NCI-H1417 treated with DMSO at 0.1 percent for 48 hours (cell line): ENCODE measurements at regions not wholly inside any gene's neighbourhood (a gene's known extent, or its start where the extent isn't known, plus 50 kb on each side); places are given as distances from the start of the nearest gene placed in this dataset.
A peak's percentile ranks its signal among the peaks of the same experiment; 100 is the strongest.
"Not testable (repeated sequence)": the region's sequence is repeated elsewhere in the genome, so short reads cannot be mapped to it uniquely, and the experiment has no call there.

Experiments used
- DNase-seq: peaks from one replicate; lab custom pipeline; 2025; lab: John Stamatoyannopoulos, UW

GRCh38 chr21:22280851-22281250 is 1282.6 kb downstream of the NCAM2 start:
- DNase-seq: no peak

GRCh38 chr21:22288885-22289499 is 1290.8 kb downstream of the NCAM2 start:
- no peak for DNase-seq

GRCh38 chr21:22292144-22292543 is 1293.9 kb downstream of the NCAM2 start:
- DNase-seq: no peak

- DNase-seq: no peak
These were observed 1299.4 kb downstream of the NCAM2 start for GRCh38 chr21:22297575-22297974.

GRCh38 chr21:22311741-22312462 is 1313.7 kb downstream of the NCAM2 start:
- no peak for DNase-seq

- no peak for DNase-seq
These were observed 1316.8 kb downstream of the NCAM2 start for GRCh38 chr21:22314963-22315362.

DNA sequence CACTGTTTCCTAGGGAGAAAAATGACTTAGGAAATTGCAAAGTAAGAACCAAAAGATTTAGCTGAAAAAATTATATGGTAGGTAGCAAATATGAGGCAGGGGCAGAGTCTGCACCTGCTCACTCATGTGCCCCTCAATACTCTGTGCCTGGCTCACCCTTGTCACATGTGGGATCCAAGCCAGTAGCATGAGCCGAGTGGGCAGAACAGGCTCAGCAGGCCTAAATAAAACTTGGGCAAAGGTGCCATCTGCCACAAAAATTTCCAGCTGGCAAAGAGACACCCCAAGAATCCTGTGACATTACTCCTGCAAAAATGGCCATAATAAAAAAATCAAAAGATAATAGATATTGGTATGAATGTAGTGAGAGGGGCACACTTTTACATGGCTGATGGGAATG is 1321.2 kb downstream of the NCAM2 start:
- DNase-seq: no peak

DNA sequence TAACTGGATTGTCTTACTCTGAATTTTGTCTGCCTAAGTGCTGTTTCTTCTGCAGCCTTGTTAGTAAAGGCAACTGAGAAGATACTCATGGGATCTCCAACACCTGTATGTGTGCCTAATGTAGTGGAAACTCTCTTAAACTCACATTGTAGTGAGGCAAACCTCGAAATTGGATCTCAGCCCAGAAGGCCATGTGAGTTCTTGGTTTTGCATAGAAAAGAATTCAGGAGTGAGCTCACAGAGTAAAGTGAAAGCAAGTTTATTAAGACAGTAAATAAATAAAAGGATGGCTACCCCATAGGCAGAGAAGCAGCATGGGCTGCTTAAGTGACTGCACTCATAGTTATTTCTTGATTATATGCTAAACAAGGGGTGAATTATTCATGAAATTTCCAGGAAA is 1344.7 kb downstream of the NCAM2 start:
- no peak for DNase-seq

GRCh38 chr21:22343303-22343702 is 1345.1 kb downstream of the NCAM2 start:
- no peak for DNase-seq

DNA sequence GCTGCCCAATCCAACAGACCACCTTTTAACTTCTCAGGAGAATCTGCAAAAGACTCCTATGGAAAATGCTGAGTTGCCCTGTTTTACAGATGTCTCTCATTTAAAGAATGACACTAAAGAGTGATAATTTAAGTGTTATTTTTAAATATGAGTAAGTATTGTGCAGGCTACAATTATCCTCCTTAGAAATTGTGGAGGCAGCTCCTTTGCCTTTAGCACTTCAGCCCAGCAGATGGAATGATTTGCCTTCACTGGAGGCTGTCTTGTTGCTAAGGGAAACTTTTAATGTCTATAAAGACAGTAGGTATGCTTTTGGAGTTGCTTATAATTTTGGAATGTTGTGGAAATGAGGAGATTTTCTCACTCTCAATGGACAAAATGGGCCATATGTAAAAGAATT is 1345.5 kb downstream of the NCAM2 start:
- DNase-seq: no peak

DNA sequence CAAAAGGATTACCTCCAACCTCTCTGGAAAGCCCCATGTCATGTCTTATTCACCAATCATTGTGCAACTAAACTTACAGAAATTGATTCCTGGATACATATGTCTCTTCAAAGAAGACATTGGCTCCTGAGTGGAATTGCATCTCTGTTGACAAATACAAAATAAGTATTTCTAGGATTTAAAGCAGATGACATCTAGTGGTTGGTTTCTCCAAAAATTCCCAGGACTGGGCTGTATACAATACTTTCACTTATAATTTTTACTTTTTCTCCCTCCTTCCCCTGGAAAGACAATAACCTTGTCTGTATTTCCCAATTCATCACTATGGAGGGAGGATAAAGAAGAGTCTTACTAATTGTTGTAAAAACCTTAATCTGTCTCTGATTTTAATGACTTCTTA is 1347.4 kb downstream of the NCAM2 start:
- no peak for DNase-seq

GRCh38 chr21:22346576-22346975 is 1348.4 kb downstream of the NCAM2 start:
- no peak for DNase-seq

- no peak for DNase-seq
These were observed 1352.9 kb downstream of the NCAM2 start for GRCh38 chr21:22351076-22351475.

GRCh38 chr21:22352088-22352487 is 1353.9 kb downstream of the NCAM2 start:
- DNase-seq: no peak

DNA sequence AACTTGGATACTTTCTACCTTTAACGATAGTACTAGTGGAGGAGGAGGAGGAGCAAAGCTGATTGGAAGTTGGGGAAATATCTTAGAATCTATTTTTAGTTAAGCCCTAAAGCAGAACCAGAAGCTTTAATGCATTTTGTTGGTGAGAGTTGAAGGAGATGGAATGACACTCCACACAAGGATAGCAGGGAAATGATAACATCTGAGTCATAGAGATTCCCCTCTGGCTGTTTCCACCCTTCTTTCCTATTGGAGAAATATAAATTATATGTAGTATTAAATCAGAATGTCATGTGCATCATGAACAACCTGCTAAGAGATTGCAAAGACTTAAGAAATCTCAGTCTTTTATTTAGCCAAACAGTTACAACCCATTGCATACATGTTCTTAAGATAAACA is 1357.7 kb downstream of the NCAM2 start:
- DNase-seq: no peak

GRCh38 chr21:22356663-22357062 is 1358.5 kb downstream of the NCAM2 start:
- DNase-seq: no peak

DNA sequence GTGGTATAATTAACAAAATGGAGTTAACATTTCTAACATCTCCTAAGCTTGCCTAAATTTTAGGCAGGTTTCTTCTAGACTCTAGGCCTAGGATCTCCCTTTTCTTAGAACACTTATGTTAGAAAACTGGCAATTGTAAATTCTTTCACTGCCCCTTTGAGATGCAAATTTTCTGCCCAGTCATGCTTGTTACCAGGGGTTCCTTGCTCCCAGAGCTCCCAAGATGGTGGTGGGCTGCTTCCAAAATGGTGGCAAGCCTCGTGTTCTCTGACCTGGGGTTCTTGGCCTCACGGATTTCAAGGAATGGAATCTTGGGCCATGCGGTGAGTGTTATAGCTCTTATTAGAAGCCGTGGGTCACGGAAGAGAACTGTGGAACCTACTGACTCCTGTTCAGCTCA is 1361.4 kb downstream of the NCAM2 start:
- DNase-seq: not testable (repeated sequence)

DNA sequence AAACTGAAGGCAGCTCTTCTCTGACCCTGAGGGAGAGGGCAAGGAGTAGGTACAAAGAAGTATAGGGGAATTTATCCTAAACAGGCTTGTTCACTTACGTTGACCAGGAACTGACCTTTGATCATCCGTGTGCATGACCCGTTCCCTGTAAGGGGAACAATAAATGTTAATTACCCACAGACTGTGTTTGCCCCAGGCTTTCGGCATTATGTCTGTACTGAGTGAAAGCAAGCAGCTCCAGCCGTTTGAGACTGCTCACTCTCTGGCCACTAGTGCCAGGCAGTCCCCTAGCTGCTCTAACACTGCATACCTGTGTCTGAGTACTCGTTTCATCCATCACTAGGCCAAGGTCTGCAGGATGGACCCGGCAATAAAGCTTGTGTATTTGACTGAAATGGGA is 1365.3 kb downstream of the NCAM2 start:
- no peak for DNase-seq

- no peak for DNase-seq
These were observed 1366.0 kb downstream of the NCAM2 start for GRCh38 chr21:22364163-22364562.

DNA sequence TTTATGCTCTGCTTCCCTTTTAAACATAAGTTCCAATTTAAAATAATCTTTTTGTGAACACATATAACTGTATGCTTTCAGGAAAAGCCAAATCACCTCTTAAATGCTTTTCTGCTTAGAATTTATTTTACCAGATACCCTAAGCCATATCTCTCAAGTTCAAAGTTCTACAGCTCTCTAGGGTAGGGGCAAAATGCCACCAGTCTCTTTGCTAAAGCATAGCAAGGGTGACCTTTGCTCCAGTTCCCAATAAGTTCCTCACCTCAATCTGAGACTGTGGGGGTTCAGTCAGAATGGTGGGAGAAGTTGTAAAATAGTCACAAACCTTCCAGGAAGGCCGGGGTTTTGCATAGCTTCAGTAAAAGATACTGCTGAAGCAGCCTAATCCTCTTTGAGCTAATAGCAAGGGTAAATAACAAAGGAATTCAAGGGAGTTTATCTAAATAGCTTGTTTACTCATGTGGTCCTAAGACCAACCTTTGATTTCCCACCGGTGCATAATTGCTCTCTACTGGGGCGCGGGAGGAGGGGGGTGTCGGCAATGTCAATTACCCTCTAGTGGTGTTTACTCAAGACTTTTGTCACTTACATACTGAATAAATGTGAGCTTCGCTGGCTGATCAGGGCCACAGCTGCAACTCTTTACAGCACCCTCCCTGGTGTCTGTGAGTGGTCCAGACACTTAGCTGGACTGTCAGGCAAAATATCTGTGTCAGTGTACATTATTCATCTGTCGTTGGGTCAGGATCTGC is 1376.2 kb downstream of the NCAM2 start:
- DNase-seq: peak; percentile 10

DNA sequence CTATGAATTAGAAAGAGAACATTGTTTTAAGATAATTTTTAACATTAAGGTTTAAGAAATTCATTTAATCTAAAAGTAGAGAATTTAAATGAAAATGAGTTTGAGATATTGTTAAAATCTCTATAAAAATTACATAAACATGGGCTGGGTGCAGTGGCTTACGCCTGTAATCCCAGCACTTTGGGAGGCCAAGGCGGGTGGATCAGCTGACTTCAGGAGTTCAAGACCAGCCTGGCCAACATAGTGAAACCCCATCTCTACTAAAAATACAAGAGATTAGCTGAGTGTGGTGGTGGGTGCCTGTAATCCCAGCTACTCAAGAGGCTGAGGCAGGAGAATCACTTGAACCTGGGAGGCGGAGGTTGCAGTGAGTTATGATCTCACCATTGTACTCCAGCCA is 1379.6 kb downstream of the NCAM2 start:
- not testable (repeated sequence) for DNase-seq

GRCh38 chr21:22393324-22393723 is 1395.1 kb downstream of the NCAM2 start:
- DNase-seq: no peak

DNA sequence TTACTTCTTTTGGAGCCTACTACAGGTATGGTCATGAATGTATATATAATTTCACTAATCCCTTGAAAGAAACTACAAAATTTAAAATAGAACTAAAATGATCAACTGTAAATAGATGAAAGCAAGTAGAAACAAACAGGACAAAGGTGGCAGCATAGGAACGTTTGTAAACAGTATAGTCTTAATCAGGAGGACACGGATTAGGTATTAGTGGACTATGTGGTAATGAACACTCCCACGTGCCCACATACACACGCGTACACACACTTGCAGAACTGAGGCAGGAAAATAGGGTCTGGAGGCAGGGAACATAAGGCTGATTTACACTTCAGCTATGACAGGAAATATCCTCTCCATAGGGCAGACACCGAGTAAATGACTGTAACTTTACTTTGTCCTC is 1397.8 kb downstream of the NCAM2 start:
- no peak for DNase-seq
